K562 (cell line): ENCODE measurements at regions not wholly inside any gene's neighbourhood (a gene's known extent, or its start where the extent isn't known, plus 50 kb on each side); places are given as distances from the start of the nearest gene placed in this dataset.

Source experiments
- ATAC-seq: fragments of 200-7000 bp; cut with Tn5 transposase; 3 replicates; pipeline ENCODE4 v1.9.1; 2020; ENCODE audit warnings: moderate library complexity
- BruUV-seq: library from RNA; stranded (reverse); fragments of 400-500 nt; replicated peaks from 2 replicates; lab custom pipeline; 2021; lab: Mats Ljungman, UMichigan
- CTCF ChIA-PET: fragments of 300-600 bp; formaldehyde crosslinking; extraction: SDS; loops from one replicate; lab custom pipeline; 2021; ENCODE audit warnings: low intra/inter-chr PET ratio; lab: Yijun Ruan, JAX
- POLR2A ChIA-PET: fragments of 300-600, 350-650 bp; sonication (Branson Sonifier 250); formaldehyde crosslinking; extraction: SDS; loops from one replicate; lab custom pipeline; 2021; ENCODE audit warnings: antibody characterized with exemption, inconsistent platforms; lab: Yijun Ruan, JAX
- DNase-seq, 4 experiments: peaks; one replicate each; pipeline versions ENCODE4 v3.0.0 to v3.0.0-alpha.2; 2011 to 2018; ENCODE audit warnings: low spot score in 3 of 4, mixed read lengths in 3 of 4; ENCODE audit errors: extremely low read depth in 1 of 4
- FAIRE-seq: peaks from 2 replicates; lab custom pipeline; 2011; peaks lifted over from hg19 to GRCh38; lab: Jason Lieb, UNC
- H2AFZ ChIP-seq: 2 replicates; pipeline ENCODE4 v1.6.0; 2011; ENCODE audit warnings: low read depth, low read length, control low read depth, inconsistent platforms
- H3K27ac ChIP-seq: fragments of 200-600 bp; 3 replicates; pipeline ENCODE4 v1.8.0; 2011; ENCODE audit warnings: low read depth, mild to moderate bottlenecking, control low read depth, inconsistent platforms, low read length, moderate library complexity, mixed read lengths; ENCODE audit errors: extremely low read depth
- H3K27me3 ChIP-seq, 2 experiments: fragments of 300-600 bp in 1 of 2; 2 replicates in 1 of 2; 3 replicates in 1 of 2; pipeline versions ENCODE4 v1.6.0 to v1.8.0; 2011; ENCODE audit warnings: inconsistent platforms in 2 of 2, low read length in 2 of 2, mild to moderate bottlenecking in 1 of 2, mixed read lengths in 1 of 2, moderate library complexity in 1 of 2; ENCODE audit not compliant: control insufficient read depth in 2 of 2, insufficient read depth in 2 of 2
- H3K36me3 ChIP-seq: fragments of 300-600 bp; 3 replicates; pipeline ENCODE4 v1.8.0; 2011; ENCODE audit warnings: mild to moderate bottlenecking, low read length, inconsistent platforms; ENCODE audit not compliant: control insufficient read depth, insufficient read depth
- H3K4me1 ChIP-seq, 2 experiments: fragments of 200-600 bp in 1 of 2; replicated peaks in 1 of 2; 2 replicates in 1 of 2; 3 replicates in 1 of 2; pipeline versions ENCODE4 v1.5.1 to v1.8.0; 2011; ENCODE audit warnings: inconsistent platforms in 2 of 2, low read length in 2 of 2, mild to moderate bottlenecking in 1 of 2, mixed read lengths in 1 of 2, moderate library complexity in 1 of 2; ENCODE audit not compliant: control insufficient read depth in 2 of 2, insufficient read depth in 2 of 2
- H3K4me2 ChIP-seq: 2 replicates; pipeline ENCODE4 v1.6.1; 2011; ENCODE audit warnings: low read length, control low read depth, inconsistent platforms, mixed read lengths; ENCODE audit not compliant: insufficient read depth
- H3K4me3 ChIP-seq: fragments of 200-600 bp; sonication (generic), shearing (Covaris generic); 2 replicates; pipeline ENCODE4 v1.5.1; 2016; ENCODE audit warnings: control low read depth, inconsistent platforms
- H3K79me2 ChIP-seq: fragments of 200-600 bp; 3 replicates; pipeline ENCODE4 v1.8.0; 2011; ENCODE audit warnings: low read length, inconsistent platforms; ENCODE audit not compliant: control insufficient read depth, insufficient read depth
- H3K9ac ChIP-seq, 2 experiments: 2 replicates each; pipeline versions ENCODE4 v1.6.0 to v1.6.1; 2011; ENCODE audit warnings: low read depth in 2 of 2, low read length in 2 of 2, control low read depth in 1 of 2, inconsistent platforms in 1 of 2, mild to moderate bottlenecking in 1 of 2, mixed read lengths in 1 of 2; ENCODE audit not compliant: insufficient read depth in 1 of 2
- H3K9me1 ChIP-seq: one replicate; pipeline ENCODE4 v1.6.0; 2011; ENCODE audit warnings: inconsistent platforms, mild to moderate bottlenecking, low read length, moderate library complexity; ENCODE audit not compliant: control insufficient read depth, insufficient read depth
- H3K9me3 ChIP-seq: replicated peaks from 2 replicates; pipeline ENCODE4 v1.5.1; 2011; ENCODE audit warnings: low read depth, low read length, inconsistent platforms; ENCODE audit not compliant: control insufficient read depth, insufficient read depth
- H4K20me1 ChIP-seq: replicated peaks from 2 replicates; pipeline ENCODE4 v1.6.1; 2011; ENCODE audit warnings: low read length, inconsistent platforms, mixed read lengths; ENCODE audit not compliant: control insufficient read depth, insufficient read depth
- CBFA2T3 ChIP-seq: fragments of 450-650 bp; IDR thresholded peaks from 2 replicates; pipeline ENCODE4 v1.6.1; 2017
- CREB1 ChIP-seq, 2 experiments: sonication (generic) in 1 of 2; formaldehyde crosslinking in 1 of 2; IDR thresholded peaks; 2 replicates each; pipeline versions ENCODE4 v1.6.1 to v1.8.0; 2012 to 2022; ENCODE audit warnings: inconsistent platforms in 1 of 2, mild to moderate bottlenecking in 1 of 2, missing genetic modification reagents in 1 of 2, moderate library complexity in 1 of 2
- DNMT1 ChIP-seq: fragments of 450-650 bp; IDR thresholded peaks from 2 replicates; pipeline ENCODE4 v1.6.1; 2016; ENCODE audit warnings: antibody characterized with exemption, mild to moderate bottlenecking
- KLF6 ChIP-seq: fragments of 250-450 bp; sonication (Bioruptor Pico); IDR thresholded peaks from 2 replicates; pipeline ENCODE4 v1.4.0; 2020; ENCODE audit warnings: mild to moderate bottlenecking, moderate library complexity, borderline replicate concordance
- MYBL2 ChIP-seq, 2 experiments: fragments of 450-650 bp in 1 of 2; sonication (generic) in 1 of 2; formaldehyde crosslinking in 1 of 2; IDR thresholded peaks; 2 replicates each; pipeline versions ENCODE4 v1.6.1 to v1.8.1; 2017 to 2022; ENCODE audit warnings: borderline replicate concordance in 1 of 2, inconsistent platforms in 1 of 2, low read depth in 1 of 2, mild to moderate bottlenecking in 1 of 2, missing genetic modification reagents in 1 of 2, moderate library complexity in 1 of 2
- RFX1 ChIP-seq: fragments of 450-650 bp; IDR thresholded peaks from 2 replicates; pipeline ENCODE4 v1.6.1; 2016; ENCODE audit warnings: mild to moderate bottlenecking, moderate library complexity
- SLC30A9 ChIP-seq: fragments of 250-450 bp; sonication (Bioruptor Pico); IDR thresholded peaks from 2 replicates; pipeline ENCODE4 v1.8.0; 2022; ENCODE audit warnings: mild to moderate bottlenecking, moderate library complexity
- SP1 ChIP-seq: sonication (generic); formaldehyde crosslinking; IDR thresholded peaks from 2 replicates; pipeline ENCODE4 v1.8.1; 2022; ENCODE audit warnings: mild to moderate bottlenecking, missing genetic modification reagents
- ZNF217 ChIP-seq: sonication (generic); formaldehyde crosslinking; IDR thresholded peaks from 2 replicates; pipeline ENCODE4 v1.8.0; 2022; ENCODE audit warnings: mild to moderate bottlenecking, missing genetic modification reagents
- ZNF347 ChIP-seq: fragments of 450-650 bp; formaldehyde crosslinking; IDR thresholded peaks from 2 replicates; pipeline ENCODE4 v1.4.0; 2020; ENCODE audit warnings: low read depth, mild to moderate bottlenecking, moderate library complexity
- ZNF551 ChIP-seq: fragments of 250-450 bp; sonication (Bioruptor Pico); IDR thresholded peaks from 2 replicates; pipeline ENCODE4 v1.5.0; 2021; ENCODE audit warnings: mild to moderate bottlenecking, moderate library complexity
- ZNF57 ChIP-seq: fragments of 450-650 bp; formaldehyde crosslinking; IDR thresholded peaks from 2 replicates; pipeline ENCODE4 v1.4.0; 2020; ENCODE audit warnings: mild to moderate bottlenecking, moderate library complexity
- WGBS: fragments of 100-300 bp; shearing (Covaris generic); methylation state at CpG from one replicate; pipeline ENCODE4 v1.1.6; 2016; ENCODE audit warnings: low coverage, mixed read lengths; ENCODE audit not compliant: insufficient coverage; ENCODE audit errors: missing lambda C conversion rate; 5-methylcytosine and 5-hydroxymethylcytosine counted together
- in situ Hi-C: fragments of 300-500 bp; cut with MboI; formaldehyde crosslinking; loops from 4 replicates; pipeline ENCODE4 v1.15.0; 2018; ENCODE audit warnings: inconsistent platforms, mixed read lengths
- intact Hi-C: fragments of 100-400 bp; cut with micrococcal nuclease; formaldehyde crosslinking; loops from 2 replicates; pipeline ENCODE4 v1.14.2; 2022
- TF ChIP-seq, protein P1 (sequence below): fragments of 250-450 bp; sonication (Bioruptor Pico); IDR thresholded peaks from 2 replicates; pipeline ENCODE4 v1.5.0; 2020; ENCODE audit warnings: mild to moderate bottlenecking, borderline replicate concordance
- TF ChIP-seq, protein P2 (sequence below): fragments of 250-450 bp; sonication (Bioruptor Pico); IDR thresholded peaks from 2 replicates; pipeline ENCODE4 v1.5.0; 2021; ENCODE audit warnings: mild to moderate bottlenecking, borderline replicate concordance
- TF ChIP-seq, protein P3 (sequence below): sonication (generic); formaldehyde crosslinking; IDR thresholded peaks from 2 replicates; pipeline ENCODE4 v1.8.0; 2022; ENCODE audit warnings: missing genetic modification reagents, mild to moderate bottlenecking, moderate library complexity, borderline replicate concordance

DNA sequence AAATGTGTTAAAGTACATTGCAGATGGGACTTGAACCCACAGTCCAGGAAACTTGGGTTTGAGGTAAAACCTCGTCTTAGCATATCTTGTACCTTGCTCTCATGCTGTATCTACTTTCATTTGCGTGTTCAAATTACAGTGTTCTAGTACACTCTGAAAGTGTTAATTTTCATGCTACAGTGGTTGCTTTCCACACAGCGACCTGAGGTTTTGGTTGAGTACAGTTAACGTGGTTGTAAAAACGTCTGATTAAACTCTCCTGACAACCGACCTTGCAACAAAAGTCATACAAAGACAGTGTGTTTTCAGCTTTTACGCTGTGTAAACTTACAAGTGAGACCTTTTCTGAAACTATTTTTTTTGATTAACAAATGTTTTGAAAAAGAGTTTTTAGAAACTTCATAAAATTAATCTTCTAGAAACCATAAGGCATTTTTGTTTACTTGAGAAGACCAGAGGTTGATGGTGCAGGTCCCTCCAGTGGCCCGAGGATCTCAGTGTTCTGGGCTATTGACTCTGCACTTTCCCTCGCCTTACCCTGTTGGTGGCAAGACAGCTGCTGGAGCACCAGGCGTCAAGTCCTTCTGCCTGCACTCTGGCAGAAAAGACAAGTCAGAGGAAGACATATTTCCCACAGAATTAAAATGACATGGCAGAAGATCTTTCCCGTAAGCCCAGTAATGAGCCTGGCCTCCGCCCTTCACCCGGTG lies 334.0 kb downstream of the THBS2 start (continued):
- TF ChIP-seq ZNF347 (CRISPR knock-in tag) (no peak), RFX1 (no peak), ZNF217 (CRISPR knock-in tag) (no peak), ZNF551 (CRISPR knock-in tag) (no peak), SP1 (CRISPR knock-in tag) (no peak)
- TF ChIP-seq, protein P1, sequence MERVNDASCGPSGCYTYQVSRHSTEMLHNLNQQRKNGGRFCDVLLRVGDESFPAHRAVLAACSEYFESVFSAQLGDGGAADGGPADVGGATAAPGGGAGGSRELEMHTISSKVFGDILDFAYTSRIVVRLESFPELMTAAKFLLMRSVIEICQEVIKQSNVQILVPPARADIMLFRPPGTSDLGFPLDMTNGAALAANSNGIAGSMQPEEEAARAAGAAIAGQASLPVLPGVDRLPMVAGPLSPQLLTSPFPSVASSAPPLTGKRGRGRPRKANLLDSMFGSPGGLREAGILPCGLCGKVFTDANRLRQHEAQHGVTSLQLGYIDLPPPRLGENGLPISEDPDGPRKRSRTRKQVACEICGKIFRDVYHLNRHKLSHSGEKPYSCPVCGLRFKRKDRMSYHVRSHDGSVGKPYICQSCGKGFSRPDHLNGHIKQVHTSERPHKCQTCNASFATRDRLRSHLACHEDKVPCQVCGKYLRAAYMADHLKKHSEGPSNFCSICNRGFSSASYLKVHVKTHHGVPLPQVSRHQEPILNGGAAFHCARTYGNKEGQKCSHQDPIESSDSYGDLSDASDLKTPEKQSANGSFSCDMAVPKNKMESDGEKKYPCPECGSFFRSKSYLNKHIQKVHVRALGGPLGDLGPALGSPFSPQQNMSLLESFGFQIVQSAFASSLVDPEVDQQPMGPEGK: no peak

DNA sequence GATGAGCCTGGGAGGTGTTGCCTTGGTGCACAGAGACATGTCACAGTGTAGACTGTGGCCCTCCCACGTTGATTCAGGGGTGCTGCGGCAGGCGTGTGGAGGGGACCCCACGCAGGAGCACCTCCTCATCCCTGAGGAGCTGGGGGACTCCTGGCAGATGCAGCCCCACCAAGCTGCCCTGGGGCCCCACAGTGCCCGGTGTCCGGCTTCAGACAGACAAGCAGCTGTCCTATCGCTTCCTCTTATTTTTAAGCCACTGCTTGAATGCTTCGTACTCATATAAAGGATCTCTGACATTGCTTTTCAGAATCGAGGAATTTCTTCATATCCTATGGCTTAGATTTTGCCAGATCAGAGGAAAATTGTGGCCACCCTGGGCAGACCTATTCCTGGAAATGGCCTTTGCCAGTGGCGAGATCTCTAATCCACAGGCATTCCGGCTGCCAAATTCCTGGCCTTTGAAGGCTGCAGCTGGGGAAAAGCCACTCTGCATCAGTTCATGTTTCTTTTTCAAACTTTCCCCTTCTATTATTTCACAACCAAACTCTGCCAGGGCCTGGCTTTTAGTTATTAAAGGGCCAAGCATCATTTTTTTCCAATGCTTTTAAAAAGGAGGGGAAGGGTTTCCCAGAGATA lies 337.0 kb downstream of the THBS2 start:
- no peak for ATAC-seq
- H3K9me1 ChIP-seq: no peaks in the 10 kb centered on the region
- no peaks in the 10 kb centered on the region for H3K9me3 ChIP-seq
- intact Hi-C loops: no loop called here
- in situ Hi-C loops: no loop called here
- no peak overlapping the region for H3K4me3 ChIP-seq
- DNase-seq: no peak
- FAIRE-seq: no peak
- H3K79me2 ChIP-seq: no peaks in the 10 kb centered on the region
- 0% methylated on average over 11 of the region's 11 CpGs for WGBS
- H3K27me3 ChIP-seq: peaks cover 29 to 65% of the 10 kb centered on the region in 2 experiments; a peak in 4 of 5 replicates
- CTCF ChIA-PET: no interaction called here
- POLR2A ChIA-PET: no interaction called here
- no peak overlapping the region for H3K4me2 ChIP-seq
- H3K36me3 ChIP-seq: no peaks in the 10 kb centered on the region
- no peak overlapping the region for H3K9ac ChIP-seq
- H2AFZ ChIP-seq: no peak overlapping the region
- no TSS peak for BruUV-seq
- H4K20me1 ChIP-seq: peaks cover 4% of the 10 kb centered on the region; the same call in 1 of the 2 replicates
- H3K27ac ChIP-seq: no peak overlapping the region
- peaks cover 0 to 3% of the 10 kb centered on the region in 2 experiments; a peak in 1 of 5 replicates for H3K4me1 ChIP-seq
- TF ChIP-seq ZNF57 (CRISPR knock-in tag): no peak
- no peak for TF ChIP-seq DNMT1
- TF ChIP-seq, protein P2, sequence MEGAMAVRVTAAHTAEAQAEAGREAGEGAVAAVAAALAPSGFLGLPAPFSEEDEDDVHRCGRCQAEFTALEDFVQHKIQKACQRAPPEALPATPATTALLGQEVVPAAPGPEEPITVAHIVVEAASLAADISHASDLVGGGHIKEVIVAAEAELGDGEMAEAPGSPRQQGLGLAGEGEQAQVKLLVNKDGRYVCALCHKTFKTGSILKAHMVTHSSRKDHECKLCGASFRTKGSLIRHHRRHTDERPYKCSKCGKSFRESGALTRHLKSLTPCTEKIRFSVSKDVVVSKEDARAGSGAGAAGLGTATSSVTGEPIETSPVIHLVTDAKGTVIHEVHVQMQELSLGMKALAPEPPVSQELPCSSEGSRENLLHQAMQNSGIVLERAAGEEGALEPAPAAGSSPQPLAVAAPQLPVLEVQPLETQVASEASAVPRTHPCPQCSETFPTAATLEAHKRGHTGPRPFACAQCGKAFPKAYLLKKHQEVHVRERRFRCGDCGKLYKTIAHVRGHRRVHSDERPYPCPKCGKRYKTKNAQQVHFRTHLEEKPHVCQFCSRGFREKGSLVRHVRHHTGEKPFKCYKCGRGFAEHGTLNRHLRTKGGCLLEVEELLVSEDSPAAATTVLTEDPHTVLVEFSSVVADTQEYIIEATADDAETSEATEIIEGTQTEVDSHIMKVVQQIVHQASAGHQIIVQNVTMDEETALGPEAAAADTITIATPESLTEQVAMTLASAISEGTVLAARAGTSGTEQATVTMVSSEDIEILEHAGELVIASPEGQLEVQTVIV (CRISPR knock-in tag): no peak
- no peak for TF ChIP-seq KLF6 (CRISPR knock-in tag)
- TF ChIP-seq CREB1 (IDR thresholded peaks at IDR 0.05): no peak
- TF ChIP-seq CREB1 (CRISPR knock-in tag; IDR thresholded peaks at IDR 0.05): no peak
- TF ChIP-seq MYBL2 (IDR thresholded peaks at IDR 0.05; ENCODE audit: low read depth): no peak
- no peak for TF ChIP-seq MYBL2 (CRISPR knock-in tag; IDR thresholded peaks at IDR 0.05; ENCODE audit: borderline replicate concordance)
- TF ChIP-seq, protein P3, sequence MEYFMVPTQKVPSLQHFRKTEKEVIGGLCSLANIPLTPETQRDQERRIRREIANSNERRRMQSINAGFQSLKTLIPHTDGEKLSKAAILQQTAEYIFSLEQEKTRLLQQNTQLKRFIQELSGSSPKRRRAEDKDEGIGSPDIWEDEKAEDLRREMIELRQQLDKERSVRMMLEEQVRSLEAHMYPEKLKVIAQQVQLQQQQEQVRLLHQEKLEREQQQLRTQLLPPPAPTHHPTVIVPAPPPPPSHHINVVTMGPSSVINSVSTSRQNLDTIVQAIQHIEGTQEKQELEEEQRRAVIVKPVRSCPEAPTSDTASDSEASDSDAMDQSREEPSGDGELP: no peak
- no peak for TF ChIP-seq CBFA2T3
- TF ChIP-seq SLC30A9: no peak
